ENCODE measurements at regions not wholly inside any gene's neighbourhood (a gene's known extent, or its start where the extent isn't known, plus 50 kb on each side); places are given as distances from the start of the nearest gene placed in this dataset.

- no peak overlapping the region for H2AFZ ChIP-seq (ENCODE audit: insufficient read depth, low read depth, low read length, poor library complexity, severe bottlenecking)
- ChIA-PET CTCF (no interaction called here), POLR2A (no interaction called here)
- Mint-ChIP-seq H3K4me1 (no peaks in the 10 kb centered on the region), H3K27me3 (no peaks in the 10 kb centered on the region), H3K4me3 (no peak overlapping the region), H3K9me3 (ENCODE audit: insufficient read depth) (no peaks in the 10 kb centered on the region), H3K27ac (no peak overlapping the region)
- no peak for ATAC-seq (ENCODE audit: low read depth)
- H3K27me3 ChIP-seq (replicated peaks in 1 of 4; ENCODE audit: control extremely low read depth in 1 of 4, control insufficient read depth in 3 of 4, insufficient read depth in 4 of 4, low read length in 3 of 4), result no peaks in the 10 kb centered on the region
- no peak for DNase-seq
- intact Hi-C loops (cut with micrococcal nuclease), result no loop called here
- H3K4me3 ChIP-seq (ENCODE audit: control extremely low read depth in 1 of 5, extremely low read depth in 1 of 5, insufficient read depth in 1 of 5, low read depth in 2 of 5, low read length in 4 of 5), result no peak overlapping the region
- peaks cover 0 to 44% (median 5%) of the 10 kb centered on the region in 3 donors for H3K9me3 ChIP-seq (ENCODE audit: control extremely low read depth in 1 of 3, control insufficient read depth in 2 of 3, insufficient read depth in 1 of 3, low read length in 2 of 3)
- no peaks in the 10 kb centered on the region for H4K20me1 ChIP-seq (ENCODE audit: control insufficient read depth, insufficient read depth, low read length, poor library complexity, severe bottlenecking)
- TF ChIP-seq EZH2 (IDR thresholded peaks at IDR 0.05; ENCODE audit: borderline replicate concordance, insufficient read depth, low read depth, low read length, poor library complexity, severe bottlenecking) (no peak), CTCF (IDR thresholded peaks at IDR 0.05) (no peak)
- no peak overlapping the region for H3K9ac ChIP-seq (ENCODE audit: low read length)
- H3K27ac ChIP-seq (ENCODE audit: low read length in 2 of 2), result no peak overlapping the region
- no peak overlapping the region for H3K4me2 ChIP-seq (replicated peaks; ENCODE audit: low read depth, low read length, poor library complexity, severe bottlenecking)
- H3K79me2 ChIP-seq (ENCODE audit: control insufficient read depth, insufficient read depth, low read length), result no peaks in the 10 kb centered on the region
- H3K4me1 ChIP-seq (ENCODE audit: control insufficient read depth in 2 of 2, insufficient read depth in 2 of 2, low read length in 2 of 2), result no peaks in the 10 kb centered on the region
- no peaks in the 10 kb centered on the region for H3K36me3 ChIP-seq (replicated peaks in 1 of 2; ENCODE audit: control extremely low read depth in 1 of 2, control insufficient read depth in 1 of 2, extremely low read depth in 1 of 2, insufficient read depth in 2 of 2, low read length in 1 of 2)
- WGBS (ENCODE audit: insufficient coverage), result 86% methylated on average over 7 of the region's 10 CpGs
These were observed 427.8 kb upstream of the MYT1L start for GRCh38 chr2:2758793-2759367.

GRCh38 chr2:2757764-2758163 lies 426.7 kb upstream of the MYT1L start:
- CTCF ChIA-PET, result no interaction called here
- Histone ChIP-seq H3K9ac (ENCODE audit: low read length) (no peak overlapping the region), H3K4me3 (ENCODE audit: control extremely low read depth in 1 of 5, extremely low read depth in 1 of 5, insufficient read depth in 1 of 5, low read depth in 2 of 5, low read length in 4 of 5) (no peak overlapping the region), H3K79me2 (ENCODE audit: control insufficient read depth, insufficient read depth, low read length) (no peaks in the 10 kb centered on the region), H3K27me3 (replicated peaks in 1 of 4; ENCODE audit: control extremely low read depth in 1 of 4, control insufficient read depth in 3 of 4, insufficient read depth in 4 of 4, low read length in 3 of 4) (no peaks in the 10 kb centered on the region), H3K4me2 (replicated peaks; ENCODE audit: low read depth, low read length, poor library complexity, severe bottlenecking) (no peak overlapping the region), H4K20me1 (ENCODE audit: control insufficient read depth, insufficient read depth, low read length, poor library complexity, severe bottlenecking) (no peaks in the 10 kb centered on the region), H3K36me3 (replicated peaks in 1 of 2; ENCODE audit: control extremely low read depth in 1 of 2, control insufficient read depth in 1 of 2, extremely low read depth in 1 of 2, insufficient read depth in 2 of 2, low read length in 1 of 2) (no peaks in the 10 kb centered on the region), H3K4me1 (ENCODE audit: control insufficient read depth in 2 of 2, insufficient read depth in 2 of 2, low read length in 2 of 2) (no peaks in the 10 kb centered on the region), H2AFZ (ENCODE audit: insufficient read depth, low read depth, low read length, poor library complexity, severe bottlenecking) (no peak overlapping the region), H3K9me3 (ENCODE audit: control extremely low read depth in 1 of 3, control insufficient read depth in 2 of 3, insufficient read depth in 1 of 3, low read length in 2 of 3) (peaks cover 0 to 50% (median 7%) of the 10 kb centered on the region in 3 donors), H3K27ac (ENCODE audit: low read length in 2 of 2) (no peak overlapping the region)
- Mint-ChIP-seq H3K9me3 (ENCODE audit: insufficient read depth) (no peaks in the 10 kb centered on the region), H3K4me1 (no peaks in the 10 kb centered on the region), H3K27me3 (no peaks in the 10 kb centered on the region), H3K27ac (no peak overlapping the region), H3K4me3 (no peak overlapping the region)
- 59% methylated on average over 3 of the region's 3 CpGs for WGBS (ENCODE audit: insufficient coverage)
- DNase-seq, result no peak
- intact Hi-C loops (cut with micrococcal nuclease), result no loop called here
- TF ChIP-seq CTCF (IDR thresholded peaks at IDR 0.05), result no peak
- TF ChIP-seq EZH2 (IDR thresholded peaks at IDR 0.05; ENCODE audit: borderline replicate concordance, insufficient read depth, low read depth, low read length, poor library complexity, severe bottlenecking), result no peak
- POLR2A ChIA-PET, result no interaction called here
- ATAC-seq (ENCODE audit: low read depth), result no peak
